ENCODE measurements at regions not wholly inside any gene's neighbourhood (a gene's known extent, or its start where the extent isn't known, plus 50 kb on each side); places are given as distances from the start of the nearest gene placed in this dataset.
A peak's percentile ranks its signal among the peaks of the same experiment; 100 is the strongest.

DNA sequence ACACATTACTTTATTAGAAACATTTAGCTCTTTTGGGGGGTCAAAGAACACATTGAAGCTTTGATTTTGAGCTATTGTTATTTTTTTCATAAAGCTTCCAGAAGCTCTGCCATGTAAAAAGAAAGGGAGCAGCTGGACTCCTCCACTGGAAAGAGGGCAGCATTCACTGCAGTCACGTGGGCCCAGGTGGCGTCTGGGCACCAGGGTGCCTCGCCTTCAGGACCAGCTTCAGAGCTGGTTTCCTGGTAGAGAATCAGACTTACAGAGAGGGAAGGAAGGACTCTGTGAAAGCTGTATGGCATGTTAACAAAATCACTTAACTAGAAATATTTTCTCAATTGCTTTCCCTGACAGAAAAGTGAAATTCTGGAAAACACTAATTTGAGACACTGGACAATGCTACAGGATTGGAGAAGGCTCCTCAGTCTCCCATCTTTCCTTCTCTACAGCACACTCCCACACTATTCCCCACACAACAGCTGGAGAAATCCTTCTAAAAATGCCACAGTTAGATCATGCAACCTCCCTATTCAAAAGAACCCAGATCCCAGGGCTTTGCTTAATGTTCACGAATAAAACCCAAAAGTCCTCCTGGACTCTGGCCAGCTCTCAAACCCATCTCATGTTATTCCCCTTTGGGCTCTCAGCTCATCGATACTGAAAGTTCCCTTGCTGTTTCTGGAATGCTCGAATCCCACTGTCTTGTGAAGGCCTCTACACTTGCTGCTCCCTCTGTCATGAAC is 83.2 kb downstream of the NFKBIZ start:
- DNase-seq (ENCODE audit: extremely low read depth, low read depth) = no peak
- no peak overlapping the region for H3K4me3 ChIP-seq (replicated peaks; ENCODE audit: low read depth, low read length)
- TF ChIP-seq, protein P1, sequence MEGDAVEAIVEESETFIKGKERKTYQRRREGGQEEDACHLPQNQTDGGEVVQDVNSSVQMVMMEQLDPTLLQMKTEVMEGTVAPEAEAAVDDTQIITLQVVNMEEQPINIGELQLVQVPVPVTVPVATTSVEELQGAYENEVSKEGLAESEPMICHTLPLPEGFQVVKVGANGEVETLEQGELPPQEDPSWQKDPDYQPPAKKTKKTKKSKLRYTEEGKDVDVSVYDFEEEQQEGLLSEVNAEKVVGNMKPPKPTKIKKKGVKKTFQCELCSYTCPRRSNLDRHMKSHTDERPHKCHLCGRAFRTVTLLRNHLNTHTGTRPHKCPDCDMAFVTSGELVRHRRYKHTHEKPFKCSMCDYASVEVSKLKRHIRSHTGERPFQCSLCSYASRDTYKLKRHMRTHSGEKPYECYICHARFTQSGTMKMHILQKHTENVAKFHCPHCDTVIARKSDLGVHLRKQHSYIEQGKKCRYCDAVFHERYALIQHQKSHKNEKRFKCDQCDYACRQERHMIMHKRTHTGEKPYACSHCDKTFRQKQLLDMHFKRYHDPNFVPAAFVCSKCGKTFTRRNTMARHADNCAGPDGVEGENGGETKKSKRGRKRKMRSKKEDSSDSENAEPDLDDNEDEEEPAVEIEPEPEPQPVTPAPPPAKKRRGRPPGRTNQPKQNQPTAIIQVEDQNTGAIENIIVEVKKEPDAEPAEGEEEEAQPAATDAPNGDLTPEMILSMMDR (IDR thresholded peaks at IDR 0.05; ENCODE audit: low read depth, low read length, missing control alignments) = no peak

DNA sequence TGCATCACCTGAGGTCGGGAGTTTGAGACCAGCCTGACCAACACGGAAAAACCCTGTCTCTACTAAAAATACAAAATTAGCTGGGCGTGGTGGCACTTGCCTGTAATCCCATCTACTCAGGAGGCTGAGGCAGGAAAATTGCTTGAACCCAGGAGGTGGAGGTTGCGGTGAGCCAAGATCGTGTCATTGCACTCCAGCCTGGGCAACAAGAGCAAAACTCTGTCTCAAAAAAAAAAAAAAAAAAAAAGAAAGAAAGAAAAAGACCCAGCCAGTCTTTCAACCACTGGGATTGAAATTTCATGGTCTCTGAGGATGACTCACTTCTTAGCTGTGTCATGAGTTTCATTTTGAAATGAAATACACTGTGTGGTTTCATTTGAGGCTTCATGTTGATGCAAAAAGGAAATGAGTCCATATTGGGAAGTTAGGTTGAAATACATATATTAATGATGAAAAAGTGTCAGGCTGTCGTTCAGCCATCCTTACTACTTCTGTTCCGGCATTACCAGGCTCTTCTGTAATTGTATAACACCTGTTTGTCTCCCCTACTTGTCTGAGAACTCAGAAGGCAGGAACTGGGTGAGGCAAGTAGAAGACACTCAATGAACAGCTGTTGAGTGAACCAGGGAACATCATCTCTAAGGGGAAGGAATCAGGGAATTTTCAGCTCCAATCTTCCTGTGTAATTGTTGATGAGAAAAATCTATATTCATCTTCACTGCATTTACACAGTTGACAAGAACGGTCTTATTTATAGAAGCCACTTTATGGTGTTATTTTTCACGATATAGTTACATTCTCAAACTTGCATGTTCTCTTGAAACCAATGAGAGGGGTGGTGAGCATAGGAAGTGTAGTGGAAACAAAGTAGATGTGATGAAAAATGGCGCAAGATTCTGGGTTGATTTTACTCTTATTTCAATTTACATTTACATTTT is 87.4 kb downstream of the NFKBIZ start:
- no peak overlapping the region for H3K4me3 ChIP-seq (replicated peaks; ENCODE audit: low read depth, low read length)
- peak; percentile 63 for DNase-seq (ENCODE audit: extremely low read depth, low read depth)
- TF ChIP-seq, protein P1 (IDR thresholded peaks at IDR 0.05; ENCODE audit: low read depth, low read length, missing control alignments) = no peak

DNA sequence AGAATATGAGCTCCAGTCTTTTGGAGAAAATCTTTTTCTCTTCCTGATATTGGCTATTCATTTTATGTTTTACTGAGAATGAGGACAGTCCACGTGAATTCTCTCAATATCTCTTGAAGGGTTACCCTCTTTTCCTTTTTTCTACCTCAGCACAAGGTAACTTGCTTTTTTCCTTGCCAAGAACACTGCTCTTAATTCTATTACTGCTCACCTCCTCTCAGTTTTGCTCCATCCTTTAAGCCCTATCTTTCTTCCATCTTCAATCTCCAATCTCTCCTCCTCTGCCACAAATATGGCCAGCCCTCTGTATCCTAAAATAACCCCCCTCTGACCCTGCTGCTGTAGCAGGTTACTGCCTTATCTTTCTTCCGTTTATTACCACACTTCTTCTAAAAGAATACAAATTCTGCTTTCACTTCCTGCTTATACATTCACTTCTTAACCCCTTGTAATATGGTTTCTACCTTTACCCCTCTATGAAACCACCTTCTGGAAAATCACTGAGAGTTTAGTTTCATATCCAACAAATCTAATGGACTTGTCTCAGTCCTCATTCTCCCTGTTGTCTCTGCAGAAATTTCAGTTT is 89.0 kb downstream of the NFKBIZ start:
- H3K4me3 ChIP-seq (replicated peaks; ENCODE audit: low read depth, low read length) = no peak overlapping the region
- TF ChIP-seq, protein P1 (IDR thresholded peaks at IDR 0.05; ENCODE audit: low read depth, low read length, missing control alignments) = no peak
- no peak for DNase-seq (ENCODE audit: extremely low read depth, low read depth)

DNA sequence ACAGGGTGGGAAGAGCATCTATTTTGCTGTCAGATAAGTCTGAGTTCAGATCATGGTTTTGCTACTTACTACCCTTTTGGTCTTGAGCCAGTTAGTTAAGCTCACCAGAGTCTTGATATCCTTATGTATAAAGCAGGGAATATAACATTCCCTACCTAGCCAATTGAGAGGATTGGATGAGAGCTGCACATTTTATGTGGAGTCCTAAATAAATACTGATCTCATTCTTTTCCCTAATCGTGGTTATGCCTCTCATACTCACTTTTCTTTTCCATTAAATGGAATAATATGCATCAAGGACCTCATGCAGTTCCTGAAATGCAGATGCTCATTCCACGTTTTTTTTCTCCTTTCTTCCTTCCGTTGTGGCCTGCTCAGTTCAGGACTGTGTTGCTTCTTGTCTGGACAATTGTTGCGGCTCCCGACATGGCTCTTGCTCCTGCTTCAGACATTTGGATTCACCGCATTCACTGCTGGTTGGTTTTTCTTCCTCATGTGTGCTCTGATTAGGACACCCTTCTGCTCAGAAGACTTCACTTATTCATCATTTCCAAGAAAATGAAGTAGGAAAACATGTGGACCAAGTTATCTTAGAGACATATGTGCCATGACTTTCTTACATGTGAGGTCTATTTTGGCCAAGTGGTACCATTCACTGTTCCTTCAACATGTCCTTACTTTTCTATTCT is 90.2 kb downstream of the NFKBIZ start:
- DNase-seq (ENCODE audit: extremely low read depth, low read depth) = no peak
- TF ChIP-seq, protein P1 (IDR thresholded peaks at IDR 0.05; ENCODE audit: low read depth, low read length, missing control alignments) = no peak
- H3K4me3 ChIP-seq (replicated peaks; ENCODE audit: low read depth, low read length) = no peak overlapping the region

DNA sequence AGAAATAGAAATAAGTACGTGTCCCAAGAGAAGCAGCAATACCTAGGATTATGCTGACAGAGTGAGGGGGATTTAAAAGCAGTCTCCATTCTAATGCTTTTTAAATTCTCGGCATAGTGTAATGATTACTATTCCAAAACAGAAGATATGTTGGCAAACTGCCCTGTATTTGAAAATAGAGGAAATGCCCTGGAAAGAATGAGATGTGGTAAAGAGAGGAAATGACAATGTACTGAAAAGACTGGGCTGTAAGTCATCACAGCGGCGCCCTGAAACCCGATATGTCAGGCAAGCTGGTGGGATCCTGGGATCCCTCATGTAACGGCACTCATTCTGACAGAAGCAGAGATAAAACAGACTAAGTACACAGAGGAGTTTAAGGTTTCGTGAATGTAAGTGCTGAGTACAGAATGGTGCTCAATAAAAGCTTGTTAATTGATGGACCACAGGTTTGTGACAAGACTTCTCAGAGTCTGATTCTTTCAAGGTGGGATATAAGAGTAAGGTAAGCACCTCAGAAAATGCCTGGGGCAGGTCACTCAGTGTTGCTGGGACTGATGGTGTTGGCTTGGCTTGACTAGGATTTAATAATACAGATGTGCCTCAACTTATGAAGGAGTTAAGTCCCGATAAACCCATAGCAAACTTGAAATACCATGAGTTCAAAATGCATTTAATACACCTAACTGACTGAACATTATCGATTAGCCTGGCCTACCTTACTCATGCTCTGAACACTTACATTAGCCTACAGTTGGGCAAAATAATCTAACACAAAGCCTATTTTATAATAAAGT is 91.4 kb downstream of the NFKBIZ start:
- TF ChIP-seq, protein P1 (IDR thresholded peaks at IDR 0.05; ENCODE audit: low read depth, low read length, missing control alignments) = no peak
- H3K4me3 ChIP-seq (replicated peaks; ENCODE audit: low read depth, low read length) = peak overlapping the region; percentile 15; the same call in 1 of the 2 replicates
- peak; percentile 80 for DNase-seq (ENCODE audit: extremely low read depth, low read depth)

Data from HFF-Myc (cell line).